Transverse colon (tissue), 4 donors: ENCODE measurements at regions not wholly inside any gene's neighbourhood (a gene's known extent, or its start where the extent isn't known, plus 50 kb on each side); places are given as distances from the start of the nearest gene placed in this dataset.

Source experiments
- EP300 ChIP-seq: sonication (generic); formaldehyde crosslinking; IDR thresholded peaks from one replicate; pipeline ENCODE4 v1.6.1; 2017; ENCODE audit warnings: antibody characterized with exemption, low read depth
- POLR2A ChIP-seq: fragments of 450-650 bp; IDR thresholded peaks from one replicate; pipeline ENCODE4 v1.6.1; 2016; ENCODE audit warnings: antibody characterized with exemption, mild to moderate bottlenecking, moderate library complexity
- POLR2AphosphoS5 ChIP-seq, 3 donors: sonication (generic); formaldehyde crosslinking; IDR thresholded peaks; one replicate each; pipeline ENCODE4 v1.6.1; 2016; ENCODE audit warnings: antibody characterized with exemption in 3 of 3
- TF ChIP-seq, protein P1 (sequence below), 5 experiments: fragments of 200-600 bp in 3 of 5; fragments of 450-650 bp in 2 of 5; sonication (generic) in 3 of 5; IDR thresholded peaks; 1 replicate in 2 of 5; 2 replicates in 3 of 5; pipeline ENCODE4 v1.5.1; 2016 to 2017; ENCODE audit warnings: antibody characterized with exemption in 5 of 5, inconsistent platforms in 3 of 5, mild to moderate bottlenecking in 2 of 5, moderate library complexity in 1 of 5

DNA sequence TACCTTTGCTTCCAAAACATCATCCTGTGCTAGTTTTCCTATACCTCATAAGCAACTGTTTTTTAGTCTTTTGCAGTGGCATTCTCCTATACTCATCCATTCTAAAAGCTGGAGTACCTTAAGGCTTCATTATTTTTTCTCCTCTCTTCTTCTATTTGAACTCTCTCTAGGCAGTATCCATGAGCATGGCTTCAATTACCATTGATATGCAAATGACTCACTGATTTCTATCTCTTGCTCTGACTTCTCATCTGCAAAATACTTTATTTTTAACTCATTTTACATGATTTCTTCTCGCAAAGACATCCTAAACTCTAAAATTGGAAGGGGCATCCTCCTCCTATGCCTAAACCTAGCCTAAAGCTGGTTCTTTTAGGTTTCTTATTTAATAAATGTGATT lies 365.1 kb upstream of the NUDT12 start:
- TF ChIP-seq POLR2A, result no peak
- TF ChIP-seq, protein P1, sequence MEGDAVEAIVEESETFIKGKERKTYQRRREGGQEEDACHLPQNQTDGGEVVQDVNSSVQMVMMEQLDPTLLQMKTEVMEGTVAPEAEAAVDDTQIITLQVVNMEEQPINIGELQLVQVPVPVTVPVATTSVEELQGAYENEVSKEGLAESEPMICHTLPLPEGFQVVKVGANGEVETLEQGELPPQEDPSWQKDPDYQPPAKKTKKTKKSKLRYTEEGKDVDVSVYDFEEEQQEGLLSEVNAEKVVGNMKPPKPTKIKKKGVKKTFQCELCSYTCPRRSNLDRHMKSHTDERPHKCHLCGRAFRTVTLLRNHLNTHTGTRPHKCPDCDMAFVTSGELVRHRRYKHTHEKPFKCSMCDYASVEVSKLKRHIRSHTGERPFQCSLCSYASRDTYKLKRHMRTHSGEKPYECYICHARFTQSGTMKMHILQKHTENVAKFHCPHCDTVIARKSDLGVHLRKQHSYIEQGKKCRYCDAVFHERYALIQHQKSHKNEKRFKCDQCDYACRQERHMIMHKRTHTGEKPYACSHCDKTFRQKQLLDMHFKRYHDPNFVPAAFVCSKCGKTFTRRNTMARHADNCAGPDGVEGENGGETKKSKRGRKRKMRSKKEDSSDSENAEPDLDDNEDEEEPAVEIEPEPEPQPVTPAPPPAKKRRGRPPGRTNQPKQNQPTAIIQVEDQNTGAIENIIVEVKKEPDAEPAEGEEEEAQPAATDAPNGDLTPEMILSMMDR (IDR thresholded peaks at IDR 0.05), result no peak
- no peak for TF ChIP-seq EP300
- no peak for TF ChIP-seq POLR2AphosphoS5 (IDR thresholded peaks at IDR 0.05)
